Stimulated activated CD8-positive, alpha-beta memory T cell treated with anti-CD3 and anti-CD28 coated beads, Interleukin-7, amount 100 ng/mL, for 24 hours (primary cell): ENCODE measurements at regions not wholly inside any gene's neighbourhood (a gene's known extent, or its start where the extent isn't known, plus 50 kb on each side); places are given as distances from the start of the nearest gene placed in this dataset.

Experiments used
- DNase-seq: peaks from one replicate; pipeline ENCODE4 v3.0.0-alpha.2; 2020; ENCODE audit warnings: low read depth

- no peak for DNase-seq
Observed at GRCh38 chr4:180491210-180491609, 1752.0 kb upstream of the TENM3 start.

- DNase-seq, result no peak
Observed at GRCh38 chr4:180493299-180493698, 1749.9 kb upstream of the TENM3 start.

GRCh38 chr4:180500154-180500553, 1743.0 kb upstream of the TENM3 start:
- no peak for DNase-seq

- no peak for DNase-seq
Observed at GRCh38 chr4:180512801-180513475, 1730.3 kb upstream of the TENM3 start.

GRCh38 chr4:180518906-180519305, 1724.3 kb upstream of the TENM3 start:
- no peak for DNase-seq

GRCh38 chr4:180521181-180521580, 1722.0 kb upstream of the TENM3 start:
- no peak for DNase-seq

- DNase-seq, result no peak
Observed at GRCh38 chr4:180525523-180526077, 1717.6 kb upstream of the TENM3 start.

GRCh38 chr4:180528003-180528402, 1715.2 kb upstream of the TENM3 start:
- no peak for DNase-seq

GRCh38 chr4:180530787-180531186, 1712.4 kb upstream of the TENM3 start:
- no peak for DNase-seq

GRCh38 chr4:180532691-180533090, 1710.5 kb upstream of the TENM3 start:
- DNase-seq, result no peak

GRCh38 chr4:180538384-180539057, 1704.7 kb upstream of the TENM3 start:
- no peak for DNase-seq

- no peak for DNase-seq
Observed at GRCh38 chr4:180539284-180539683, 1703.9 kb upstream of the TENM3 start.

GRCh38 chr4:180541678-180542077, 1701.5 kb upstream of the TENM3 start:
- DNase-seq, result no peak

GRCh38 chr4:180542445-180543100, 1700.6 kb upstream of the TENM3 start:
- DNase-seq, result no peak

GRCh38 chr4:180550106-180550505, 1693.1 kb upstream of the TENM3 start:
- DNase-seq, result no peak

GRCh38 chr4:180557348-180557747, 1685.9 kb upstream of the TENM3 start:
- no peak for DNase-seq

- DNase-seq, result no peak
Observed at GRCh38 chr4:180557950-180558349, 1685.3 kb upstream of the TENM3 start.

GRCh38 chr4:180558427-180558826, 1684.8 kb upstream of the TENM3 start:
- no peak for DNase-seq

- DNase-seq, result no peak
Observed at GRCh38 chr4:180560896-180561295, 1682.3 kb upstream of the TENM3 start.

- DNase-seq, result no peak
Observed at GRCh38 chr4:180564026-180564425, 1679.2 kb upstream of the TENM3 start.

GRCh38 chr4:180564448-180564847, 1678.8 kb upstream of the TENM3 start:
- no peak for DNase-seq

- DNase-seq, result no peak
Observed at GRCh38 chr4:180565856-180566431, 1677.3 kb upstream of the TENM3 start.

- DNase-seq, result no peak
Observed at GRCh38 chr4:180566492-180566891, 1676.7 kb upstream of the TENM3 start.
